ENCODE measurements at regions not wholly inside any gene's neighbourhood (a gene's known extent, or its start where the extent isn't known, plus 50 kb on each side); places are given as distances from the start of the nearest gene placed in this dataset.

DNA sequence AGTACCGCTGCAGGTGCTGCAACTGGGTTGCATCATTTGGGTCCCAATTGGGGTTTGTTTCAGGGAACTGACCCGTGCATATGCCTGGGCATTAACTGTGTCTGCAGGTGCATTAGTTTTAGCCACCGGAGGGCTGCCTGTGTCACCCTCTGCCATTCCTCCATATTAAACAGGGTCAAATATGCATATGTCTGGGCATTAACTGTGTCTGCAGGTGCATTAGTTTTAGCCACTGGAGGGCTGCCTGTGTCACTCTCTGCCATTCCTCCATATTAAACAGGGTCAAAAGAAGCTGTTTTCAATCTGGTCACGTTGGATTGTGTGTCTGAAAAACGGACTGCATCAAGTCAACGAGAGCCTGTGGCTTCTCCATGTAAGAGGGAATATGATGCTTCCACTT lies 1317.0 kb downstream of the TMEM121 start:
- Histone ChIP-seq H3K4me3 (ENCODE audit: low read depth, low read length) (no peak overlapping the region), H2BK5ac (ENCODE audit: low read depth, low read length, poor library complexity) (no peak overlapping the region), H3K18ac (ENCODE audit: low read length) (no peak overlapping the region), H3K4me2 (ENCODE audit: low read length) (no peak overlapping the region), H2BK12ac (ENCODE audit: low read length) (no peak overlapping the region), H3K27me3 (ENCODE audit: insufficient read depth, low read length) (no peaks in the 10 kb centered on the region), H3K4ac (ENCODE audit: low read depth, low read length) (no peak overlapping the region), H4K8ac (ENCODE audit: low read depth, low read length) (no peak overlapping the region), H2AFZ (ENCODE audit: insufficient read depth, low read length, poor library complexity) (no peak overlapping the region), H2AK5ac (ENCODE audit: low read length) (no peak overlapping the region), H3K36me3 (ENCODE audit: control insufficient read depth in 1 of 2, insufficient read depth in 2 of 2, low read length in 2 of 2) (no peaks in the 10 kb centered on the region), H3K9ac (ENCODE audit: low read length) (no peak overlapping the region), H3K23ac (ENCODE audit: low read length) (no peak overlapping the region), H2BK120ac (ENCODE audit: insufficient read depth, low read length, poor library complexity) (no peak overlapping the region), H3K14ac (ENCODE audit: low read length) (no peak overlapping the region), H3K9me3 (ENCODE audit: insufficient read depth, low read depth, low read length) (peaks cover 44% of the 10 kb centered on the region), H4K91ac (ENCODE audit: low read depth, low read length) (no peak overlapping the region), H4K12ac (ENCODE audit: low read depth, low read length) (no peak overlapping the region), H3K27ac (ENCODE audit: low read depth, low read length) (no peak overlapping the region), H3K79me2 (ENCODE audit: control insufficient read depth, insufficient read depth, low read length, poor library complexity) (no peaks in the 10 kb centered on the region), H3K4me1 (ENCODE audit: control insufficient read depth in 1 of 2, insufficient read depth in 2 of 2, low read length in 2 of 2) (no peaks in the 10 kb centered on the region), H3K79me1 (ENCODE audit: low read length) (no peaks in the 10 kb centered on the region)
- WGBS (ENCODE audit: extremely low coverage, insufficient coverage, insufficient read length) = no CpG with 5 or more reads among the region's 6 CpGs
- DNase-seq = no peak

DNA sequence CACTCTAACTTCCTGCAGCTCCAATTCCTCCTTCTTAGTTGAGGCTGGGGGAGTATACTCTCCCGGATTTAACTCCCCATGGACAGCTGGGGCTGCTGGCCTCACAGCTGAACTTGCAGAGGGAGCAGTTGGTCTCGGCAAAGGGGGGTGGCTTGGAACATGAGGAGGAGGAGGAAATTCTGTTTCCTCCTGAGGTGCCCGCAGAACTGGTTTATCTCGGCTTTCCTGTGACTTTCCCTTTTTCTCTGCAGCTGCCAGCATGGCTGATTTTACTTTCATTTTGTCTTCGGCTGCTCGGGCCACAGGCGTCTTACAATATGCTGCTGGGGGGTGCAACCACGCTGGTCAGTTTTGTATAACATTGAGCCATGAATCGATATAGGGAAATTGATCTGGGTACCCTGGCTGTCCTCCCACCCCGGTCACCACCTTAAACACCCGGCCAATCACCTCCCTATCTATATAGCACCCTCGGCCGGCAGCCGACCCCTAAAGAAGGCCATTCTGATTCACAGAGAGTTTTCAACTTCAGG lies 1317.6 kb downstream of the TMEM121 start:
- Histone ChIP-seq H3K27ac (ENCODE audit: low read depth, low read length) (no peak overlapping the region), H3K4ac (ENCODE audit: low read depth, low read length) (no peak overlapping the region), H2AFZ (ENCODE audit: insufficient read depth, low read length, poor library complexity) (no peak overlapping the region), H2BK120ac (ENCODE audit: insufficient read depth, low read length, poor library complexity) (no peak overlapping the region), H4K12ac (ENCODE audit: low read depth, low read length) (no peak overlapping the region), H3K14ac (ENCODE audit: low read length) (no peak overlapping the region), H4K91ac (ENCODE audit: low read depth, low read length) (no peak overlapping the region), H3K79me2 (ENCODE audit: control insufficient read depth, insufficient read depth, low read length, poor library complexity) (no peaks in the 10 kb centered on the region), H3K27me3 (ENCODE audit: insufficient read depth, low read length) (no peaks in the 10 kb centered on the region), H4K8ac (ENCODE audit: low read depth, low read length) (no peak overlapping the region), H3K4me3 (ENCODE audit: low read depth, low read length) (no peak overlapping the region), H3K9me3 (ENCODE audit: insufficient read depth, low read depth, low read length) (peaks cover 50% of the 10 kb centered on the region), H3K23ac (ENCODE audit: low read length) (no peak overlapping the region), H2AK5ac (ENCODE audit: low read length) (no peak overlapping the region), H3K79me1 (ENCODE audit: low read length) (no peaks in the 10 kb centered on the region), H3K4me1 (ENCODE audit: control insufficient read depth in 1 of 2, insufficient read depth in 2 of 2, low read length in 2 of 2) (no peaks in the 10 kb centered on the region), H2BK5ac (ENCODE audit: low read depth, low read length, poor library complexity) (no peak overlapping the region), H2BK12ac (ENCODE audit: low read length) (no peak overlapping the region), H3K36me3 (ENCODE audit: control insufficient read depth in 1 of 2, insufficient read depth in 2 of 2, low read length in 2 of 2) (no peaks in the 10 kb centered on the region), H3K9ac (ENCODE audit: low read length) (no peak overlapping the region), H3K18ac (ENCODE audit: low read length) (no peak overlapping the region), H3K4me2 (ENCODE audit: low read length) (no peak overlapping the region)
- WGBS (ENCODE audit: extremely low coverage, insufficient coverage, insufficient read length) = no CpG with 5 or more reads among the region's 14 CpGs
- DNase-seq = peak; percentile 18 to 55

DNA sequence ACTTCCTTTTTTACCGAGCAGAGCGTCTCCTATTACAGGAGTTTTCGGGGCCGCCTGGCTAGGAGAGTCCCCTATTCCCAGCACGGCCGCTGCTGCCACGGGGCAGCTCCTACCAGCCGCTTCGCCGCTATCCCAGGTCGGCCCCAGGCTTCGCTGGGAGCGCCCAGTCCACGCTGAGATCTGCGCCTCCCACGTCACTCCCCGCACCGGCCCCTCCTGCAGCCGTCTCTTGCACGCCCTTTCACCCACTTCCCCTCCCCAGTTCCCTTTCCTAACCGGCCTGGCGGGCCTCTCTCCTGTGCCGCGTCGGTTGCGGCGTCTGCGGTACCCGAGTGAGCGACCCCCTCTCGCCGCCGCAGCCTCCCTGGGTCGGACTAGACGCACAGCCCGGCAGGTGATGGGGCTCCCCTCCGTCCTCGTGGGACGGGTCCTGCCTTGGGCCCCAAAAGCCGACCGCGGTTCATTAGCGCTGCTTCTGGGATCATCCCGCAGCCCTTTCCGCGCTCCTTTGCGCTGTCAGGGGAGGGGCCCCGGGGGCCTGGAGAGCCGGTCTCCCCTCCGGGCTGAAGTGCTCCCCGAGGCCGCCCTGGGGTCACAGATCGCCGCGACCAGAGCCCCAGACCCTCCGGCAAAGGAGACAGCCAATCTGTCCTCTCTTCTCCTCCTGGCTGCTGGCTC lies 1318.4 kb downstream of the TMEM121 start:
- no peaks in the 10 kb centered on the region for H3K36me3 ChIP-seq (ENCODE audit: control insufficient read depth in 1 of 2, insufficient read depth in 2 of 2, low read length in 2 of 2)
- no CpG with 5 or more reads among the region's 56 CpGs for WGBS (ENCODE audit: extremely low coverage, insufficient coverage, insufficient read length)
- no peak overlapping the region for H3K4ac ChIP-seq (ENCODE audit: low read depth, low read length)

DNA sequence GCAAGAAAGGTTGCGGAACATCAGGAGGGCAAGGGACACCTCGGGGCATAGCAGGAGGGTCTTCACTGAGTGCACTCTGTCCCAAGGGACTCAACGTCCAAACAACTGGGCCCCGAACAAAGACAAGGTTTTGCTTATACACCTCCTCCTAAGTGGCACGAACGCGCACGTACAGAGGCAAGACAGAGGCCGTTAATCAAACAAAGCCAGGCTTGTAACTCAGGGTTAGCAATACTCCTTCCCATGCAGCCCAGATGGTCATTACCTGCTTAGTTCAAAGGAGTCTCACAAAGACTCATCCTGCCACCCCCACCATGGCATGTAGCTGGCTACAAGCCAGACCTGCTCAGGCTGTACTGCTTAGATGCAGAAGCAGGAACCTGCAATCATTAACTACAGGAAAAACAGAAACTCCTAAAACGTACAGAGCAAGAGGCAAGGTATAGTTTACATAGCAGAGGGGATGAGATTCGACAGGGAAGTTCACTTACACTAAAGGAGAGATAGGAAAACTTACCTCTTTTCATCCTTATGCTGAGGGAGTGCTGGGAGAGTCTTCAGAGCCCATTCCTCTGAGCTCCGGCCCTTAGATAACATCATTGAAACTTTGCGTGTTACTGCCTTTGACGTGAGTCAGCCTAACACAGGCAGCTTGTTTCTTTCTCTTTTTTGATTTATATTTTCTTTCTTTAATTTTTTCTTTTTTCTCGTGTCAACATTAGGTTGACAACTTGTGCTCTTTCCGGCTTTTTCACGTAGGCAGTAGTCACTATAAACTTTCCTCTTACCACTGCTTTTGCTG lies 1319.1 kb downstream of the TMEM121 start:
- Histone ChIP-seq H4K91ac (ENCODE audit: low read depth, low read length) (no peak overlapping the region), H2BK120ac (ENCODE audit: insufficient read depth, low read length, poor library complexity) (no peak overlapping the region), H2AK5ac (ENCODE audit: low read length) (no peak overlapping the region), H3K27me3 (ENCODE audit: insufficient read depth, low read length) (no peaks in the 10 kb centered on the region), H2BK5ac (ENCODE audit: low read depth, low read length, poor library complexity) (no peak overlapping the region), H3K14ac (ENCODE audit: low read length) (no peak overlapping the region), H3K9ac (ENCODE audit: low read length) (no peak overlapping the region), H3K4me1 (ENCODE audit: control insufficient read depth in 1 of 2, insufficient read depth in 2 of 2, low read length in 2 of 2) (no peaks in the 10 kb centered on the region), H2AFZ (ENCODE audit: insufficient read depth, low read length, poor library complexity) (no peak overlapping the region), H3K27ac (ENCODE audit: low read depth, low read length) (no peak overlapping the region), H3K36me3 (ENCODE audit: control insufficient read depth in 1 of 2, insufficient read depth in 2 of 2, low read length in 2 of 2) (no peaks in the 10 kb centered on the region), H3K9me3 (ENCODE audit: insufficient read depth, low read depth, low read length) (peaks cover 49% of the 10 kb centered on the region), H3K4ac (ENCODE audit: low read depth, low read length) (no peak overlapping the region), H3K4me3 (ENCODE audit: low read depth, low read length) (no peak overlapping the region), H3K23ac (ENCODE audit: low read length) (no peak overlapping the region), H4K8ac (ENCODE audit: low read depth, low read length) (no peak overlapping the region), H3K18ac (ENCODE audit: low read length) (no peak overlapping the region), H3K4me2 (ENCODE audit: low read length) (no peak overlapping the region), H4K12ac (ENCODE audit: low read depth, low read length) (no peak overlapping the region), H2BK12ac (ENCODE audit: low read length) (no peak overlapping the region), H3K79me1 (ENCODE audit: low read length) (no peaks in the 10 kb centered on the region), H3K79me2 (ENCODE audit: control insufficient read depth, insufficient read depth, low read length, poor library complexity) (no peaks in the 10 kb centered on the region)
- no CpG with 5 or more reads among the region's 17 CpGs for WGBS (ENCODE audit: extremely low coverage, insufficient coverage, insufficient read length)
- DNase-seq = peak; percentile 9 to 50

More for the DNA sequence above, 1318.4 kb downstream of the TMEM121 start:
- peak; percentile 48 to 52 for DNase-seq
- peaks cover 52% of the 10 kb centered on the region for H3K9me3 ChIP-seq (ENCODE audit: insufficient read depth, low read depth, low read length)
- H3K79me1 ChIP-seq (ENCODE audit: low read length) = no peaks in the 10 kb centered on the region
- H3K23ac ChIP-seq (ENCODE audit: low read length) = no peak overlapping the region
- no peak overlapping the region for H3K27ac ChIP-seq (ENCODE audit: low read depth, low read length)
- H3K4me1 ChIP-seq (ENCODE audit: control insufficient read depth in 1 of 2, insufficient read depth in 2 of 2, low read length in 2 of 2) = no peaks in the 10 kb centered on the region
- no peak overlapping the region for H3K9ac ChIP-seq (ENCODE audit: low read length)
- no peaks in the 10 kb centered on the region for H3K27me3 ChIP-seq (ENCODE audit: insufficient read depth, low read length)
- no peaks in the 10 kb centered on the region for H3K79me2 ChIP-seq (ENCODE audit: control insufficient read depth, insufficient read depth, low read length, poor library complexity)
- no peak overlapping the region for H3K14ac ChIP-seq (ENCODE audit: low read length)
- no peak overlapping the region for H2AK5ac ChIP-seq (ENCODE audit: low read length)
- no peak overlapping the region for H4K91ac ChIP-seq (ENCODE audit: low read depth, low read length)
- H2BK120ac ChIP-seq (ENCODE audit: insufficient read depth, low read length, poor library complexity) = no peak overlapping the region
- no peak overlapping the region for H2BK12ac ChIP-seq (ENCODE audit: low read length)
- H3K4me2 ChIP-seq (ENCODE audit: low read length) = no peak overlapping the region
- no peak overlapping the region for H4K12ac ChIP-seq (ENCODE audit: low read depth, low read length)
- no peak overlapping the region for H2BK5ac ChIP-seq (ENCODE audit: low read depth, low read length, poor library complexity)
- no peak overlapping the region for H4K8ac ChIP-seq (ENCODE audit: low read depth, low read length)
- H3K18ac ChIP-seq (ENCODE audit: low read length) = no peak overlapping the region
- no peak overlapping the region for H3K4me3 ChIP-seq (ENCODE audit: low read depth, low read length)
- no peak overlapping the region for H2AFZ ChIP-seq (ENCODE audit: insufficient read depth, low read length, poor library complexity)
